NCI-H1436 treated with DMSO at 0.1 percent for 48 hours (cell line): ENCODE measurements at regions not wholly inside any gene's neighbourhood (a gene's known extent, or its start where the extent isn't known, plus 50 kb on each side); places are given as distances from the start of the nearest gene placed in this dataset.
"Not testable (repeated sequence)": the region's sequence is repeated elsewhere in the genome, so short reads cannot be mapped to it uniquely, and the experiment has no call there.

Source experiments
- DNase-seq: peaks from one replicate; lab custom pipeline; 2025; lab: John Stamatoyannopoulos, UW

GRCh38 chr9:85792057-85792456, 50.3 kb upstream of the AGTPBP1 start:
- not testable (repeated sequence) for DNase-seq

DNA sequence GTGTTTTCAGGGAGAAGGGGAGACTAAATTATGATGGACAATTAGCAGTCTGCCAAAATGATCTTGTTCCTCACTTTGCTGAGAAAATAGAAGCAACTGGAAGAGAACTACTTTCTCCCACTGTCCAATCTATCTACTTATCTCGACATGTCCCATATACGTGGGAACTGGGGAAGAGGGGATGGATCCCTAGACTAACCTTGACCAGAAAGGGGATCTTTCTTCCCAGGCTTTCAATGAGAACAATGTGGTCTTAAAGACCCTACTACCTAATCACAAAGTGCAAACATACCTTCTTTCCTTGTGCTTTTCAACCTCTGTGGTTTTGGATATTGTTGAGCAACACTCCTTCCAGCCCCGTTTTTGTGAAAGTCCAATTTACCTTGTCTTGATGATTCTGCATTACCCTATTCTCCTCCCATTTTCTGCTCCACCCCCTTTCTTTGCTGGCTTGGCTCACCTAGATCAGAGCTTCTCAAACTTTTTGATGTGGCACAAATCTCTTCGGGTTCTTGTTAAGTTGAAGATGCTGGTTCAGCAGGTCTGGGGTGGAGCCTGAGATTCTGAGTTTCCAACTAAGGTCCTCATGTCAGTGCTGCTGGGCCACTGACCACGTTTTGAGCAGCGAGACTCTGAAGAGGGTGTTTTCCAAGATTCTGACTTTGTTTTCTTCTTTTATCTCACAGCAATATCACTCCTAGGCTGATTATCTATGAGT, 61.4 kb upstream of the AGTPBP1 start:
- DNase-seq = not testable (repeated sequence)

GRCh38 chr9:85804847-85805133, 63.0 kb upstream of the AGTPBP1 start:
- DNase-seq = peak; percentile 66

GRCh38 chr9:85805134-85806005, 63.6 kb upstream of the AGTPBP1 start:
- peak; percentile 66 for DNase-seq

DNA sequence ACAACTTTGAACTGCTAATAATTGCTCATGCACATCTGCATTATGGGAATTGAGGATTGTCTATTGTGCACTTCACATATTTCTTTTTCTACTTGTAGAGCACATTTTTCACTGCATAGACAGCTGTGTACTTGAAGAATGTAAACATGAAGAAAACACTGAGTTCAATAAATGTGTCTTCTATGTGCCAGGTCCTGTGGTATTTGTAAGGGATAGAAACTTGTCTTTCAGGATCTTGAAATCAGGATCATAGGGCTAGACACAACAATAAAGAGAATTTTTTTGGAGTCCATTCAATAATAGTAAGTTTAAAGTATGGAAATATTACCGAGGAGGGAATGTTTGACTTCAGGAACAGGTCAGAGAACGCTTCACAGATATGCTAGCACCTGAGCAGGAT, 66.6 kb upstream of the AGTPBP1 start:
- not testable (repeated sequence) for DNase-seq

DNA sequence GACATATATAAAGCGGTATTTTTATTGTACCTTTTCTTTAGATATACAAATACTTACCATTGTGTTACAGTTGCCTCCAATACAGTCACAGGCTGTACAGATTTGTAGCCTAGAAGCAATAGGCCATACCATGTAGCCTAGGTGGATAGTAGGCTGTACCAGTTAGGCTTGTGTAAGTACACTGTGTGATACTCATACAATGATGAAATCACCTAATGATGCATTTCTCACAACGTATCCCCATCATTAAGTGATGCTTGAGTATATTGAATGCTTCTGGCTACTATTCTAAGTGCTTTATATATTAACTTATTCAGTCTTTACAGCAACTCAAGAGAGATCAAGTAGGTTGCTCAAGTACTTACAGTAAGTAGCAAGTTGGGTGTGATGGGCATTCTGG, 71.6 kb upstream of the AGTPBP1 start:
- not testable (repeated sequence) for DNase-seq

- DNase-seq = not testable (repeated sequence)
These were observed 73.0 kb upstream of the AGTPBP1 start for GRCh38 chr9:85814800-85815199.

- not testable (repeated sequence) for DNase-seq
These were observed 77.2 kb upstream of the AGTPBP1 start for GRCh38 chr9:85818971-85819370.

DNA sequence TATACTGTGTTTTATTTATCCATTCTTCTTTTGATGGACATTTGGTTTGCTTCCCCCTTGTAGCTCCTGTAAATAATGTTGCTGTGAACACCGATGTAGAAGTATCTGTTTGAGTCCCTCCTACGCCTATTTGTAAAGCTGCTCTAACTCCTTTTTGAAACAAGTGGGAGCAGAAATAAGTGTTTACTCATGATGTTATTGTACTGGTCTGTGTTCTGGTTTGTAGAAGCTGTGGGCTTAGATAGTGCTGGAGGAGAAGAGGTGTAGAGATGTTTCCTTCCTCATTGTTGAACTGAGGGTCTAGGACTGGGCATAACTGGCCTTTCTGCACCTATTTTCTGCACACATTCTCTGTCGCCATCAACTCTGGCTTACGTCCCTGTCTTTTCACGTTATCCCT, 78.8 kb upstream of the AGTPBP1 start:
- not testable (repeated sequence) for DNase-seq

DNA sequence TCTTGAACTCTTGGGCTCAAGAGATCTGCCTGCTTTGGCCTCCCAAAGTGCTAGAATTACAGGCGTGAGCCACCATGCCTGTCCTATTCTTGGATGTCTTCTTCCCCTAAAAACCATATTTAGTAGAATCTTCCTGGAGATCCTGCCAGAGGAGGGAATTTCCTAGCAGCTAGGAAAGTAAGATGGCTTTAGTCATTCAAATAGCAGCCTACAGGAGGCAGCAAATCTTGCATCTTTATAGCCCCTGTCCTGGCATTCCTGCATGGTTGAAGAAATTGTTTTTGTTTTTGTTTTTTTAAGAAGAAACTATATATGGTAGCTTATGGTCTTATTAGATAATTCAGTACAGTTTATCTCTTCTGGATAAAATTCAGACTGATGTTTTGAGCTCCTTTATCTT, 83.2 kb upstream of the AGTPBP1 start:
- DNase-seq = not testable (repeated sequence)

DNA sequence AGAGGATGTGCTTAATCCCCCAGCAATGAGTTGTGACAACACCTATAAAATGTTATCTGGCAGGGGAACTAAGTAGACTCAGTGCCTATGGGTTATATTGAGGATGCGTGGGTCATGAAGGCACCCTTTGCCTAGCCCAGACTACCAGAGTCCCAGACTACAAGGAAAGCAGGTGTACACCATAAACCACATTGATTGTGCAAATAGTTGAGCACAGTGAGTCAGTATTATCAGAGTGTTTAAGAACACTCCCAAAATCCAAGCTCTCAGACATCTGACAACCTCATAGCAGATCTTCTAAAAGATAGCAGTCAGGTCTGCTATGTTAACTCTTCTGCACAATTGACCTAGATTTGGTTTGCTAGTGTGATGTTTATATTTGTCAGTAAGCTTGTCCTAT, 92.8 kb upstream of the AGTPBP1 start:
- DNase-seq = not testable (repeated sequence)

- DNase-seq = not testable (repeated sequence)
These were observed 97.0 kb upstream of the NAA35 start for GRCh38 chr9:85843949-85844348.

- DNase-seq = not testable (repeated sequence)
These were observed 93.2 kb upstream of the NAA35 start for GRCh38 chr9:85847782-85848181.

- DNase-seq = no peak
These were observed 82.7 kb upstream of the NAA35 start for GRCh38 chr9:85858056-85858750.

DNA sequence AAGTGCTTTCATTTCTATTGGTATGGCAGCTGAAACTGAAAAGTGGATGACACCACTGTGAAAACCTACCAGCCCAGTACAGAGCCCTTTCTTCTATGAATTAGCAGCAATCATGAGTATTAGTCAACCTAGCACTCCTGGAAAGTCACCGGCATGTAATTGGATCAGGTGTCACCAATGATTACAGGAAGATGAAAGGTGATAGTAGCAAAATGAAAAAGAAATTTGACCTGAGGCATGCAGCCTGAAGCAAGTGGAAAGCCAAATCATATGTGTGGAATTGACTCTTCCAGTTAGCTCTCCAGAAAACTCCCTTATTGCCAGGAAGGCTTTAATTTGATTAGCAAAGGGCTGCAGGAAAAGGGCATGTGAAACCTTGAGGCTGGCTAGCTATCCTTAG, 81.2 kb upstream of the NAA35 start:
- DNase-seq = peak; percentile 9

GRCh38 chr9:85861882-85862281, 79.1 kb upstream of the NAA35 start:
- DNase-seq = not testable (repeated sequence)

- no peak for DNase-seq
These were observed 77.1 kb upstream of the NAA35 start for GRCh38 chr9:85863875-85864274.

- DNase-seq = no peak
These were observed 69.9 kb upstream of the NAA35 start for GRCh38 chr9:85871008-85871407.

DNA sequence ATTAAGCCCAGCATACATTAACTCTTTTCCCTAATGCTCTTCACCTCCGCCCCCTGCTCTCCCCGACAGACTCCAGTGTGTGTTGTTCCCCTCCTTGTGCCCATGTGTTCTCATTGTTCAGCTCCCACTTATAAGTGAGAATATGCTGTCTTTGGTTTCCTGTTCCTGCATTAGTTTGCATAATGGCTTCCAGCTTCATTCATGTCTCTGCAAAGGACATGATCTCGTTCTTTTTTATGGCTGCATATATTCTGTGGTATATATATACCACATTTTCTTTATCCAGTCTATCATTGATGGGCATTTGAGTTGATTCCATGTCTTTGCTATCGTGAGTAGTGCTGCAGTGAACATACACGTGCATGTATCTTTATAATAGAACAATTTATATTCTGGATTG, 69.3 kb upstream of the NAA35 start:
- not testable (repeated sequence) for DNase-seq

GRCh38 chr9:85872463-85872862, 68.5 kb upstream of the NAA35 start:
- DNase-seq = no peak

- DNase-seq = no peak
These were observed 64.3 kb upstream of the NAA35 start for GRCh38 chr9:85876628-85877027.

- not testable (repeated sequence) for DNase-seq
These were observed 61.9 kb upstream of the NAA35 start for GRCh38 chr9:85878872-85879597.
